ENCODE measurements at regions not wholly inside any gene's neighbourhood (a gene's known extent, or its start where the extent isn't known, plus 50 kb on each side); places are given as distances from the start of the nearest gene placed in this dataset.

DNA sequence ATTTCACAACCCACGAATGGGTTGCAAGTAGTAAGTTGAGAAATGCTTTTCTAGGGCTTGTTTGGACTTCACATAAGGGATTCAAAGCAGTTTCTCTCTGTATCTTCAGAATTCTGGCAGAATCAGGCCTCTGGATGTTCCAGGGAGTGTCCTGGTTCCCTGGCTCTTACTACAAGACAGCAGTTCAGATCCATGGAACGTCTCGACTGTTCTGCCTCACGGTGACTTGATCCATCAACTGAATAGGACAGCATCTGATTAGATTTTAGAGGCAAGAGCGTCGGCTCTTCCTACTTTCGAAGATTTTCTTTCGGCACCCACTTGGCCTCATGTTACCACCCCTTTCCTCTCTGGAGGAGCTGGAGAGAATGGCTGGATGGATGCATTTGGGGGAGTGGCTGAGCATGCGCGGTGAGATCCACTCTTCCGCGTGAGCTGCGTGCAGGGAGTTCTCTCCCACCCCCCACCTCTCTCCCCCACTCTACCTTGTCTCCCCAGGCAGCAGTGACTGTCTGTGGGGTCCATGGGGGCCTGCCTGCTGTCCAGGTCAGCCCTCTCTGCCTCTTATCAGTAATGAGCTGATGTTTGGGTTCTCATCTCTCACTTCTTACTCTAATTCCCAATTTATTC lies 132.5 kb downstream of the VAPA start:
- H3K27ac ChIP-seq: peak overlapping the region; percentile 47 to 57
- WGBS: 86% methylated on average over 13 of the region's 13 CpGs

DNA sequence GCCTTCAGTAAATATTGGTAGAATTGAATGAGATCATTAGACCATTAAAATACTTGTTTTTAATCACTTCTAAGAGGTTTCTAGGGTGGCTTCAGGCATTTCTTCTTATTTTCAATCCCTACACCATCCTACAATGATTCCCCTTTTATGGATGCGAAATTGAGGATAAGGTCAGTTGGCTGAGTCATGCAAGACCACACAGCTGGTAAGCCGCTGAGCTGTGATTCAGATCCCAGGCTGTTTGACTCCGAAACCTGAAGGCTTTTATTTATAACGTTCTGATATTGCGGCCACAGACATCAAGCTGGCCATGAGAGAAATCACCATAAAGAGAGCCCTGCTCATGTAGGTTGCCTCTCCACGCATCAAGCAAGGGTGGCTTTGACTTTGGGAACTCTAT lies 133.4 kb downstream of the VAPA start:
- intact Hi-C loops (cut with DNase I): no loop called here
- Histone ChIP-seq H3K36me3 (no peaks in the 10 kb centered on the region), H3K4me1 (replicated peaks) (no peaks in the 10 kb centered on the region), H3K9me3 (no peaks in the 10 kb centered on the region), H3K4me3 (no peak overlapping the region), H3K27ac (peak overlapping the region; percentile 47 to 57), H3K27me3 (replicated peaks; ENCODE audit: insufficient read depth) (no peaks in the 10 kb centered on the region)
- no peak for DNase-seq (ENCODE audit: low spot score)
- no peak for TF ChIP-seq POLR2A (IDR thresholded peaks at IDR 0.05)
- WGBS: 92% methylated on average over 6 of the region's 6 CpGs

More for the DNA sequence above, 132.5 kb downstream of the VAPA start:
- Histone ChIP-seq H3K4me3 (no peak overlapping the region), H3K27me3 (replicated peaks; ENCODE audit: insufficient read depth) (no peaks in the 10 kb centered on the region), H3K9me3 (no peaks in the 10 kb centered on the region), H3K4me1 (replicated peaks) (no peaks in the 10 kb centered on the region), H3K36me3 (no peaks in the 10 kb centered on the region)
- no peak for DNase-seq (ENCODE audit: low spot score)
- TF ChIP-seq, protein P1, sequence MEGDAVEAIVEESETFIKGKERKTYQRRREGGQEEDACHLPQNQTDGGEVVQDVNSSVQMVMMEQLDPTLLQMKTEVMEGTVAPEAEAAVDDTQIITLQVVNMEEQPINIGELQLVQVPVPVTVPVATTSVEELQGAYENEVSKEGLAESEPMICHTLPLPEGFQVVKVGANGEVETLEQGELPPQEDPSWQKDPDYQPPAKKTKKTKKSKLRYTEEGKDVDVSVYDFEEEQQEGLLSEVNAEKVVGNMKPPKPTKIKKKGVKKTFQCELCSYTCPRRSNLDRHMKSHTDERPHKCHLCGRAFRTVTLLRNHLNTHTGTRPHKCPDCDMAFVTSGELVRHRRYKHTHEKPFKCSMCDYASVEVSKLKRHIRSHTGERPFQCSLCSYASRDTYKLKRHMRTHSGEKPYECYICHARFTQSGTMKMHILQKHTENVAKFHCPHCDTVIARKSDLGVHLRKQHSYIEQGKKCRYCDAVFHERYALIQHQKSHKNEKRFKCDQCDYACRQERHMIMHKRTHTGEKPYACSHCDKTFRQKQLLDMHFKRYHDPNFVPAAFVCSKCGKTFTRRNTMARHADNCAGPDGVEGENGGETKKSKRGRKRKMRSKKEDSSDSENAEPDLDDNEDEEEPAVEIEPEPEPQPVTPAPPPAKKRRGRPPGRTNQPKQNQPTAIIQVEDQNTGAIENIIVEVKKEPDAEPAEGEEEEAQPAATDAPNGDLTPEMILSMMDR (IDR thresholded peaks at IDR 0.05): no peak
- TF ChIP-seq POLR2A (IDR thresholded peaks at IDR 0.05) (no peak), POLR2AphosphoS5 (IDR thresholded peaks at IDR 0.05) (no peak)
- intact Hi-C loops (cut with DNase I): no loop called here

DNA sequence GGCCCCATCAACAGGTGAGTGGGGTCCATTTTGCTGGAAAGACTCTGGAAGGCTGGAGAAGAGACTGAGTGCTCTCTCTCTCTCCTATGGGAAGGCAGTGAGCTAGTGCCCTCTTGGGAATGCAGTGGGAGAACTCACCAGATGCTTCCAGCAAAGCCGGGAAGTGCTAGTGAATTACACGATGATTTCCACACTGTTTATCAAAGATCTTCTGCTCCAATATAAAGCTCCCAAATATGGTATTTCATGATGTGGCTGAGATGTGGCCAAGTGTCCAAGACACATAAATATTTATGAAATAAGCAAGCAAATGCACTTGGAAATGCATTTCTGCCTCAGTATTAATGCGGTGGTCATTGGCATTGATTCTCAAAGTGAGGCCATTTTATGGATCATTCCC lies 135.9 kb downstream of the VAPA start:
- intact Hi-C loops (cut with DNase I): loop anchor here (5.0 kb wide), 1 partner anchor 193 kb away; no protein-coding TSS in a partner anchor
- H3K4me3 ChIP-seq: no peak overlapping the region
- DNase-seq (ENCODE audit: low spot score): no peak
- no peaks in the 10 kb centered on the region for H3K9me3 ChIP-seq
- no peaks in the 10 kb centered on the region for H3K4me1 ChIP-seq (replicated peaks)
- H3K27ac ChIP-seq: peak overlapping the region; percentile 16 to 45
- peak; percentile 45 for TF ChIP-seq POLR2AphosphoS5 (IDR thresholded peaks at IDR 0.05)
- TF ChIP-seq, protein P1 (IDR thresholded peaks at IDR 0.05): no peak
- WGBS: 42% methylated on average over 3 of the region's 3 CpGs
- no peaks in the 10 kb centered on the region for H3K36me3 ChIP-seq
- no peaks in the 10 kb centered on the region for H3K27me3 ChIP-seq (replicated peaks; ENCODE audit: insufficient read depth)

DNA sequence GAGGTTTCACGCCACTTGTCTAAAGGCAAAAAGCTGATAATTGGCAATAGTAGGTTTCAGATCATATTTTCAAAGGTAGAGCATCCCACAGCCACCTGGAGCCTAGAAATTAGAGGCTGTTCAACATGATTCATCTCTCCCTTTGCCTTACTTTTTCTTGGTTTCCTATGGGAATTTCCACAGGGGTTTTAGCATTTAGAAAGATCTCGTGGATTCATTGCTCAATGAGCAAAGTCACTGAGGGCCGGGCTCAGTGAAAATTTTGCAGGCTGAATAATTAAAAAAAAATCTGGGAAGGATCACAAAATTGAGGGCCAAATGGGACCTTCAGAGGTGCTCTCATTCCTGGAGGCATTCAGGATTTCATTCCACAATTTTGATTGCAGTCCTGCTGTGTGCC lies 137.1 kb downstream of the VAPA start:
- no peak for DNase-seq (ENCODE audit: low spot score)
- no peaks in the 10 kb centered on the region for H3K36me3 ChIP-seq
- intact Hi-C loops (cut with DNase I): loop anchor here (5.0 kb wide), 1 partner anchor 191 kb away; no protein-coding TSS in a partner anchor
- H3K4me1 ChIP-seq (replicated peaks): no peaks in the 10 kb centered on the region
- 89% methylated on average over 3 of the region's 3 CpGs for WGBS
- H3K27me3 ChIP-seq (replicated peaks; ENCODE audit: insufficient read depth): no peaks in the 10 kb centered on the region
- TF ChIP-seq POLR2A (IDR thresholded peaks at IDR 0.05) (no peak), POLR2AphosphoS5 (IDR thresholded peaks at IDR 0.05) (no peak)
- TF ChIP-seq, protein P1 (IDR thresholded peaks at IDR 0.05): no peak
- no peaks in the 10 kb centered on the region for H3K9me3 ChIP-seq
- no peak overlapping the region for H3K4me3 ChIP-seq
- no peak overlapping the region for H3K27ac ChIP-seq

DNA sequence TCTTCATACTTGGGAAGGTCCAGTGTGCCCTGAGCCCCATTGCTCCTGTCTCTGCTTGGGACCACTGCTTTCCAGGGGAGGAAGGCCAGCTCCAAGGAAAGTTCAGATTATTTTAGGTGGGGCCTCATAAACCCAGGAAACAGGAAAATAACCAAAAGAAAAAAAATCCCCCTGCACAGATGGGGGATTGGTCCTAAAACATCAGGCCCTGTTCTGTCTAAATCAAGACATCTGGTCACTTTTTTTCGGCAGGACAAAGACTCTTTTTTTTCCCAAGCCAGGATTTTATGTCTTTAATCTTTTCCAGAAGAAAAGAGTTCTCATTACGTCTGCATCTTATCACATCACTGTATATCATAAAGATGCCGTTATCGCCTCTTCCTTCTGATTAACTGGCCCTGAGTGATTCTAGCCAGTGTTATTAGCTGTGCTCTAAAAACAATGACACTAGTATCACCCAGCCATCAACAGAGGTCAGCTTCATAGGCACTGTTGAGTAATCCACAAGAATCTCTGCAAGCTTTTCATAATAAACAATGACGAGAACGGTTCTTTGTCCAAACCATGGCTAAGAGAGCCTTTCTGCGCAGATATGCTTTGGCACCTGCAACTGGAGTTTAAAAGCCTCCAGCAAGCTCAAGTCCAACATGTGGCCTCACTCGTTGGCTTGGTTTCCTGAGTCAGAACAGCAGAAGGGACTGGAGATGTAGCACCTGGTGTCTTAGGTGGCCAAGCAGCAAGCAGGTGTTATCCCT lies 138.2 kb downstream of the VAPA start:
- Histone ChIP-seq H3K36me3 (no peaks in the 10 kb centered on the region), H3K9me3 (no peaks in the 10 kb centered on the region), H3K4me3 (no peak overlapping the region), H3K27ac (peak overlapping the region in 1 of 2 donors; percentile 33), H3K4me1 (replicated peaks) (no peaks in the 10 kb centered on the region), H3K27me3 (replicated peaks; ENCODE audit: insufficient read depth) (no peaks in the 10 kb centered on the region)
- no peak for DNase-seq (ENCODE audit: low spot score)
- 30% methylated on average over 8 of the region's 8 CpGs for WGBS
- TF ChIP-seq, protein P1 (IDR thresholded peaks at IDR 0.05): no peak
- TF ChIP-seq POLR2AphosphoS5 (IDR thresholded peaks at IDR 0.05): peak; percentile 67
- intact Hi-C loops (cut with DNase I): loop anchor here (1.0 to 5.0 kb wide), 2 partner anchors 43 to 190 kb away; no protein-coding TSS in a partner anchor

All from prostate gland (tissue), 2 donors.